ENCODE measurements at regions not wholly inside any gene's neighbourhood (a gene's known extent, or its start where the extent isn't known, plus 50 kb on each side); places are given as distances from the start of the nearest gene placed in this dataset.

GRCh38 chr14:53278602-53279506, 125.7 kb upstream of the DDHD1 start:
- H3K79me2 ChIP-seq (ENCODE audit: control insufficient read depth, insufficient read depth, low read length) = no peaks in the 10 kb centered on the region
- H4K20me1 ChIP-seq (ENCODE audit: control insufficient read depth, extremely low read depth, insufficient read depth, low read length) = no peaks in the 10 kb centered on the region
- peak overlapping the region; percentile 45 for H3K27ac ChIP-seq (ENCODE audit: control insufficient read depth, insufficient read depth, low read length)
- DNase-seq (ENCODE audit: low read depth, low spot score) (peak; percentile 5), FAIRE-seq (peak; percentile 82)
- dilution Hi-C loops (cut with MboI; ENCODE audit: extremely low pct_ligation_motif_present, low sequenced_read_pairs) = no loop called here
- no peaks in the 10 kb centered on the region for H3K9me3 ChIP-seq (ENCODE audit: control insufficient read depth, low read depth, low read length)
- H3K4me2 ChIP-seq (ENCODE audit: control insufficient read depth, extremely low read depth, insufficient read depth, low read depth, low read length) = peak overlapping the region; percentile 25
- H3K9ac ChIP-seq (ENCODE audit: control insufficient read depth, extremely low read depth, insufficient read depth, low read length) = no peak overlapping the region
- no peaks in the 10 kb centered on the region for H3K27me3 ChIP-seq (ENCODE audit: control insufficient read depth, extremely low read depth, insufficient read depth, low read length)
- H3K4me1 ChIP-seq (ENCODE audit: control insufficient read depth, extremely low read depth, insufficient read depth, low read length) = peaks cover 14% of the 10 kb centered on the region
- H3K9me1 ChIP-seq (ENCODE audit: control insufficient read depth, extremely low read depth, insufficient read depth, low read length) = no peaks in the 10 kb centered on the region
- TF ChIP-seq CTCF (optimal IDR thresholded peaks at IDR 0.05 in 1 of 3, IDR thresholded peaks at IDR 0.05 in 1 of 3, conservative IDR thresholded peaks at IDR 0.05 in 1 of 3; ENCODE audit: extremely low read depth in 1 of 3, insufficient read depth in 2 of 3, low read length in 3 of 3) (no peak), EZH2 (IDR thresholded peaks at IDR 0.05; ENCODE audit: low read length) (no peak)
- H3K4me3 ChIP-seq (ENCODE audit: control insufficient read depth in 2 of 3, extremely low read depth in 1 of 3, insufficient read depth in 2 of 3, low read depth in 1 of 3, low read length in 3 of 3) = no peak overlapping the region
- H2AFZ ChIP-seq (ENCODE audit: control insufficient read depth, low read length) = peak overlapping the region; percentile 71
- no peaks in the 10 kb centered on the region for H3K36me3 ChIP-seq (ENCODE audit: control insufficient read depth in 2 of 2, extremely low read depth in 1 of 2, insufficient read depth in 2 of 2, low read length in 2 of 2)

GRCh38 chr14:53273671-53274072, 120.5 kb upstream of the DDHD1 start:
- Histone ChIP-seq H3K9me3 (ENCODE audit: control insufficient read depth, low read depth, low read length) (no peaks in the 10 kb centered on the region), H3K79me2 (ENCODE audit: control insufficient read depth, insufficient read depth, low read length) (no peaks in the 10 kb centered on the region), H3K4me3 (ENCODE audit: control insufficient read depth in 2 of 3, extremely low read depth in 1 of 3, insufficient read depth in 2 of 3, low read depth in 1 of 3, low read length in 3 of 3) (no peak overlapping the region), H3K27me3 (ENCODE audit: control insufficient read depth, extremely low read depth, insufficient read depth, low read length) (no peaks in the 10 kb centered on the region), H3K36me3 (ENCODE audit: control insufficient read depth in 2 of 2, extremely low read depth in 1 of 2, insufficient read depth in 2 of 2, low read length in 2 of 2) (no peaks in the 10 kb centered on the region), H3K4me2 (ENCODE audit: control insufficient read depth, extremely low read depth, insufficient read depth, low read depth, low read length) (no peak overlapping the region), H3K27ac (ENCODE audit: control insufficient read depth, insufficient read depth, low read length) (no peak overlapping the region), H3K9me1 (ENCODE audit: control insufficient read depth, extremely low read depth, insufficient read depth, low read length) (no peaks in the 10 kb centered on the region), H4K20me1 (ENCODE audit: control insufficient read depth, extremely low read depth, insufficient read depth, low read length) (no peaks in the 10 kb centered on the region), H3K4me1 (ENCODE audit: control insufficient read depth, extremely low read depth, insufficient read depth, low read length) (peaks cover 6% of the 10 kb centered on the region), H3K9ac (ENCODE audit: control insufficient read depth, extremely low read depth, insufficient read depth, low read length) (no peak overlapping the region), H2AFZ (ENCODE audit: control insufficient read depth, low read length) (no peak overlapping the region)
- dilution Hi-C loops (cut with MboI; ENCODE audit: extremely low pct_ligation_motif_present, low sequenced_read_pairs) = no loop called here
- no peak for TF ChIP-seq CTCF (optimal IDR thresholded peaks at IDR 0.05 in 1 of 3, IDR thresholded peaks at IDR 0.05 in 1 of 3, conservative IDR thresholded peaks at IDR 0.05 in 1 of 3; ENCODE audit: extremely low read depth in 1 of 3, insufficient read depth in 2 of 3, low read length in 3 of 3)
- DNase-seq (ENCODE audit: low read depth, low spot score) (no peak), FAIRE-seq (no peak)

Measured in keratinocyte (primary cell).